CD14-positive monocyte (primary cell): ENCODE measurements at regions not wholly inside any gene's neighbourhood (a gene's known extent, or its start where the extent isn't known, plus 50 kb on each side); places are given as distances from the start of the nearest gene placed in this dataset.

Experiments
- DNase-seq, 3 donors: peaks; one replicate each; pipeline ENCODE4 v3.0.0-alpha.2; 2011 to 2022
- H2AFZ ChIP-seq: 2 replicates; pipeline ENCODE4 v1.6.0; 2012; ENCODE audit warnings: mild to moderate bottlenecking, low read depth, low read length, inconsistent platforms; ENCODE audit not compliant: insufficient read depth, poor library complexity, severe bottlenecking
- H3K27ac ChIP-seq, 2 donors: 1 replicate in 1 of 2; 2 replicates in 1 of 2; pipeline ENCODE4 v1.5.1; 2012 to 2013; ENCODE audit warnings: low read length in 2 of 2, control low read depth in 1 of 2, inconsistent platforms in 1 of 2, low read depth in 1 of 2, mild to moderate bottlenecking in 1 of 2
- H3K27me3 ChIP-seq, 2 donors: one replicate each; pipeline versions ENCODE4 v1.6.0 to v1.6.1; 2011 to 2013; ENCODE audit warnings: low read length in 2 of 2; ENCODE audit not compliant: control insufficient read depth in 2 of 2, insufficient read depth in 2 of 2
- H3K36me3 ChIP-seq, 2 donors: replicated peaks in 1 of 2; 1 replicate in 1 of 2; 2 replicates in 1 of 2; pipeline versions ENCODE4 v1.5.1 to v1.6.1; 2012 to 2013; ENCODE audit warnings: low read length in 2 of 2, control low read depth in 1 of 2, inconsistent platforms in 1 of 2, mild to moderate bottlenecking in 1 of 2; ENCODE audit not compliant: insufficient read depth in 2 of 2, control insufficient read depth in 1 of 2
- H3K4me1 ChIP-seq, 2 donors: 1 replicate in 1 of 2; 2 replicates in 1 of 2; pipeline versions ENCODE4 v1.5.1 to v1.6.1; 2012 to 2013; ENCODE audit warnings: low read length in 2 of 2, control low read depth in 1 of 2, inconsistent platforms in 1 of 2, mild to moderate bottlenecking in 1 of 2, moderate library complexity in 1 of 2; ENCODE audit not compliant: insufficient read depth in 2 of 2, control insufficient read depth in 1 of 2
- H3K4me2 ChIP-seq: replicated peaks from 2 replicates; pipeline ENCODE3; 2012; ENCODE audit warnings: low read length, moderate library complexity, mild to moderate bottlenecking; ENCODE audit not compliant: poor library complexity, severe bottlenecking; ENCODE audit errors: extremely low read depth
- H3K4me3 ChIP-seq, 3 experiments: fragments of 200-600 bp in 1 of 3; sonication (generic) in 1 of 3; replicated peaks in 1 of 3; 1 replicate in 2 of 3; 2 replicates in 1 of 3; pipeline ENCODE4 v1.5.1; 2011 to 2013; ENCODE audit warnings: low read length in 3 of 3, mild to moderate bottlenecking in 3 of 3, control low read depth in 2 of 3, low read depth in 2 of 3, inconsistent platforms in 1 of 3, moderate library complexity in 1 of 3
- H3K79me2 ChIP-seq: 2 replicates; pipeline ENCODE4 v1.6.0; 2012; ENCODE audit warnings: mild to moderate bottlenecking, control low read depth, inconsistent platforms, low read length, moderate library complexity; ENCODE audit not compliant: insufficient read depth
- H3K9ac ChIP-seq: 2 replicates; pipeline ENCODE4 v1.6.0; 2017; ENCODE audit warnings: low read length, mild to moderate bottlenecking; ENCODE audit not compliant: insufficient read depth, poor library complexity, severe bottlenecking
- H3K9me3 ChIP-seq, 2 donors: replicated peaks in 1 of 2; 1 replicate in 1 of 2; 2 replicates in 1 of 2; pipeline versions ENCODE4 v1.5.1 to v1.6.1; 2012 to 2013; ENCODE audit warnings: low read length in 2 of 2, control low read depth in 1 of 2; ENCODE audit not compliant: control insufficient read depth in 1 of 2, insufficient read depth in 1 of 2
- H4K20me1 ChIP-seq: 2 replicates; pipeline ENCODE4 v1.6.0; 2012; ENCODE audit warnings: mild to moderate bottlenecking, low read length, control low read depth, moderate library complexity; ENCODE audit not compliant: insufficient read depth
- H3K27ac Mint-ChIP-seq, 7 donors: one replicate each; pipeline ENCODE4 v1.8.0; 2020; ENCODE audit warnings: mild to moderate bottlenecking in 7 of 7, mixed read lengths in 7 of 7, moderate library complexity in 6 of 7, inconsistent platforms in 2 of 7
- H3K27me3 Mint-ChIP-seq, 3 donors: one replicate each; pipeline ENCODE4 v1.8.0; 2021 to 2022; ENCODE audit warnings: low read depth in 3 of 3, mild to moderate bottlenecking in 3 of 3, mixed read lengths in 3 of 3, moderate library complexity in 3 of 3, inconsistent platforms in 1 of 3
- H3K36me3 Mint-ChIP-seq, 2 donors: one replicate each; pipeline ENCODE4 v1.8.0; 2020; ENCODE audit warnings: mixed read lengths in 2 of 2, inconsistent platforms in 1 of 2, mild to moderate bottlenecking in 1 of 2
- H3K4me1 Mint-ChIP-seq: one replicate; pipeline ENCODE4 v1.8.0; 2020; ENCODE audit warnings: mild to moderate bottlenecking, mixed read lengths
- H3K4me3 Mint-ChIP-seq, 2 donors: one replicate each; pipeline ENCODE4 v1.8.0; 2020; ENCODE audit warnings: mild to moderate bottlenecking in 2 of 2, mixed read lengths in 2 of 2, moderate library complexity in 1 of 2
- H3K9me3 Mint-ChIP-seq, 7 donors: one replicate each; pipeline ENCODE4 v1.8.0; 2020 to 2022; ENCODE audit warnings: mixed read lengths in 7 of 7, mild to moderate bottlenecking in 6 of 7, moderate library complexity in 6 of 7, inconsistent platforms in 2 of 7
- WGBS: methylation state at CpG from one replicate; pipeline ENCODE4 v1.1.5; 2013; ENCODE audit warnings: missing lambda C conversion rate; ENCODE audit not compliant: insufficient coverage; 5-methylcytosine and 5-hydroxymethylcytosine counted together
- intact Hi-C, 2 donors: fragments of 100-400 bp; cut with micrococcal nuclease; formaldehyde crosslinking; loops; one replicate each; pipeline versions ENCODE4 v1.15.0 to v1.15.1; 2023
- TF ChIP-seq, protein P1 (sequence below): fragments of 200-600 bp; IDR thresholded peaks from one replicate; pipeline ENCODE4 v1.8.0; 2022; ENCODE audit warnings: antibody characterized with exemption, mild to moderate bottlenecking

DNA sequence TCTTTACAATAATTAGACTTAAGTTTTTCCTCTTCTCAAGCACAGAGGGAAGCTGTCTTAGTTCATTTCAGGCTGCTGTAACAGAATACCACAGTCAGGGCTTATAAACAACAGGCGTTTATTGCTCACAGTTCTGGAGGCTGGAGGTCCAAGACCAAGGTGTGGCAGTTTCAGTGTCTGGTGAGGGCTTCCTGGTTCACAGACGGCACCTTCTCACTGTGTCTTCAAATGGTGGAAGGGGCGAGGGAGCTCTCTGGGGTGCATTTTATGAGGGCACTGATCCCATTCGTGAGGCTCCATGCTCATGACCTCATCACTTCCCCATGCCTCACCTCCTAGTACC lies 115.7 kb upstream of the MXRA5 start:
- Histone ChIP-seq H3K79me2 (no peaks in the 10 kb centered on the region), H3K4me1 (peaks cover 5 to 12% of the 10 kb centered on the region in 2 donors), H4K20me1 (no peaks in the 10 kb centered on the region), H3K36me3 (no peaks in the 10 kb centered on the region), H3K9me3 (no peaks in the 10 kb centered on the region), H3K27me3 (peaks cover 0 to 2% of the 10 kb centered on the region in 2 donors), H3K27ac (no peak overlapping the region), H3K4me3 (peak overlapping the region in 1 of 3 experiments; percentile 28), H3K9ac (no peak overlapping the region), H3K4me2 (no peak overlapping the region), H2AFZ (no peak overlapping the region)
- peaks cover 0 to 7% (median 0%) of the 10 kb centered on the region in 7 donors for H3K9me3 Mint-ChIP-seq
- no CpG with 5 or more reads among the region's 4 CpGs for WGBS
- peaks cover 13% of the 10 kb centered on the region for H3K4me1 Mint-ChIP-seq
- TF ChIP-seq, protein P1, sequence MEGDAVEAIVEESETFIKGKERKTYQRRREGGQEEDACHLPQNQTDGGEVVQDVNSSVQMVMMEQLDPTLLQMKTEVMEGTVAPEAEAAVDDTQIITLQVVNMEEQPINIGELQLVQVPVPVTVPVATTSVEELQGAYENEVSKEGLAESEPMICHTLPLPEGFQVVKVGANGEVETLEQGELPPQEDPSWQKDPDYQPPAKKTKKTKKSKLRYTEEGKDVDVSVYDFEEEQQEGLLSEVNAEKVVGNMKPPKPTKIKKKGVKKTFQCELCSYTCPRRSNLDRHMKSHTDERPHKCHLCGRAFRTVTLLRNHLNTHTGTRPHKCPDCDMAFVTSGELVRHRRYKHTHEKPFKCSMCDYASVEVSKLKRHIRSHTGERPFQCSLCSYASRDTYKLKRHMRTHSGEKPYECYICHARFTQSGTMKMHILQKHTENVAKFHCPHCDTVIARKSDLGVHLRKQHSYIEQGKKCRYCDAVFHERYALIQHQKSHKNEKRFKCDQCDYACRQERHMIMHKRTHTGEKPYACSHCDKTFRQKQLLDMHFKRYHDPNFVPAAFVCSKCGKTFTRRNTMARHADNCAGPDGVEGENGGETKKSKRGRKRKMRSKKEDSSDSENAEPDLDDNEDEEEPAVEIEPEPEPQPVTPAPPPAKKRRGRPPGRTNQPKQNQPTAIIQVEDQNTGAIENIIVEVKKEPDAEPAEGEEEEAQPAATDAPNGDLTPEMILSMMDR, result no peak
- no peaks in the 10 kb centered on the region for H3K36me3 Mint-ChIP-seq
- no peak for DNase-seq
- H3K27me3 Mint-ChIP-seq, result peaks cover 2 to 5% (median 2%) of the 10 kb centered on the region in 3 donors
- no peak overlapping the region for H3K4me3 Mint-ChIP-seq
- intact Hi-C loops, result no loop called here
- H3K27ac Mint-ChIP-seq, result peak overlapping the region in 1 of 7 donors; percentile 35

DNA sequence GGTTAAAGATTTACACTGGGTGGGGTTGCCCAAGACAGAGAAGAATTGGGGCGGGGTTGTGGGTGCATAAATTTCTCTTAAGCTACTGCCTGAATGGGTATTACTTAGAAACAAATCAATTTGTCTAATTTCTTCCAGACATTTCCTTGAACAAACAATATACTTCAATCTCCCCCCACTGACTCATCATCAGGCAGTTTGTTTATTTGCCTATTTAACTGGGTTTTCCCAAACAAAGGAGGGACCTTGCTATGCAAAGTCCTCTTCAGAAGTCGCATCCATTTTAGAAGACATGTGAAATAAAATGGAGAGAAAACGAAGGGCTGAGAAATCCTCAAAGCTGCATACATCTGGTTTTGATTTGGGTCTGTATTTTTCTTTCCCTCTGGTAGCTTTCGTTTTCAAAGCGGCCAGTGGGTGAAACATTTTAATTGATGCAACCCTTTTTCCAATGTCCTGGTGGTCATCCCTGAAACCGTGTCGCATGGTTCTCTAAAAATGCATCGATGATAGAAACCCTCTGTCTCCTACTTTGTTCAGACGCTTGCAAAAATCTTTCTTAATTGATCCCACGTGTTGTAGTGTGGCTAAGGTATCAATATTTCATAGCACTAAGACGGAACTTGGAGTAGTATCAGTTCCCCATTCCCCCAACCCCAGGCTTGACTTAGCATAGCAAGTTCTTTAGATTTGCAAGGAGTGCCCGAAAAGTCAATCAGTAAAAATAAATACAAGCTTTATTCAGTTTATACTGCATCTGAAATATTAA lies 115.1 kb upstream of the MXRA5 start:
- intact Hi-C loops, result no loop called here
- no CpG with 5 or more reads among the region's 12 CpGs for WGBS

More for the DNA sequence above, 115.1 kb upstream of the MXRA5 start:
- H3K27me3 Mint-ChIP-seq, result peaks cover 2 to 3% (median 3%) of the 10 kb centered on the region in 3 donors
- peak overlapping the region in 1 of 7 donors; percentile 7 for H3K27ac Mint-ChIP-seq
- Histone ChIP-seq H3K27ac (no peak overlapping the region), H4K20me1 (no peaks in the 10 kb centered on the region), H3K27me3 (peaks cover 0 to 2% of the 10 kb centered on the region in 2 donors), H3K9ac (no peak overlapping the region), H3K4me3 (peak overlapping the region in 1 of 3 experiments; percentile 28), H3K79me2 (no peaks in the 10 kb centered on the region), H2AFZ (no peak overlapping the region), H3K9me3 (no peaks in the 10 kb centered on the region), H3K36me3 (no peaks in the 10 kb centered on the region), H3K4me2 (peak overlapping the region; percentile 4), H3K4me1 (peaks cover 5 to 12% of the 10 kb centered on the region in 2 donors)
- peaks cover 0 to 7% (median 2%) of the 10 kb centered on the region in 7 donors for H3K9me3 Mint-ChIP-seq
- H3K36me3 Mint-ChIP-seq, result no peaks in the 10 kb centered on the region
- TF ChIP-seq, protein P1, result no peak
- no peak overlapping the region for H3K4me3 Mint-ChIP-seq
- H3K4me1 Mint-ChIP-seq, result peaks cover 13% of the 10 kb centered on the region
- DNase-seq, result peak; percentile 2 to 19 (median 6)
